Neural cell (in vitro differentiated cells): ENCODE measurements at regions not wholly inside any gene's neighbourhood (a gene's known extent, or its start where the extent isn't known, plus 50 kb on each side); places are given as distances from the start of the nearest gene placed in this dataset.
"Not testable (repeated sequence)": the region's sequence is repeated elsewhere in the genome, so short reads cannot be mapped to it uniquely, and the experiment has no call there.

Source experiments
- CTCF ChIP-seq: fragments of 450-650 bp; IDR thresholded peaks from 2 replicates; pipeline ENCODE4 v1.5.1; 2014; ENCODE audit warnings: antibody characterized with exemption, mild to moderate bottlenecking, moderate library complexity; ENCODE audit not compliant: poor library complexity, severe bottlenecking
- EP300 ChIP-seq: fragments of 450-650 bp; conservative IDR thresholded peaks from 2 replicates; pipeline ENCODE4 v1.6.1; 2014; ENCODE audit warnings: antibody characterized with exemption, mild to moderate bottlenecking, moderate library complexity; ENCODE audit not compliant: poor library complexity, severe bottlenecking
- EZH2 ChIP-seq: fragments of 200-600, 300-800 bp; shearing (Covaris generic), sonication (generic); IDR thresholded peaks from 2 replicates; pipeline ENCODE4 v1.6.1; 2014; ENCODE audit warnings: antibody characterized with exemption, low read length, borderline replicate concordance, mild to moderate bottlenecking; ENCODE audit not compliant: insufficient read depth, poor library complexity, severe bottlenecking
- MXI1 ChIP-seq: fragments of 450-650 bp; conservative IDR thresholded peaks from 2 replicates; pipeline ENCODE4 v1.6.1; 2014; ENCODE audit warnings: antibody characterized with exemption, mild to moderate bottlenecking; ENCODE audit not compliant: poor library complexity, severe bottlenecking
- POLR2AphosphoS5 ChIP-seq: IDR thresholded peaks from 2 replicates; pipeline ENCODE4 v1.6.1; 2012
- RAD21 ChIP-seq: fragments of 450-650 bp; conservative IDR thresholded peaks from 2 replicates; pipeline ENCODE4 v1.6.1; 2014; ENCODE audit warnings: antibody characterized with exemption, mild to moderate bottlenecking, moderate library complexity
- SMC3 ChIP-seq: fragments of 450-650 bp; conservative IDR thresholded peaks from 2 replicates; pipeline ENCODE4 v1.6.1; 2014; ENCODE audit warnings: antibody characterized with exemption, mild to moderate bottlenecking, moderate library complexity; ENCODE audit not compliant: poor library complexity
- TAF1 ChIP-seq: IDR thresholded peaks from 2 replicates; pipeline ENCODE4 v1.6.1; 2012; ENCODE audit warnings: low read depth

DNA sequence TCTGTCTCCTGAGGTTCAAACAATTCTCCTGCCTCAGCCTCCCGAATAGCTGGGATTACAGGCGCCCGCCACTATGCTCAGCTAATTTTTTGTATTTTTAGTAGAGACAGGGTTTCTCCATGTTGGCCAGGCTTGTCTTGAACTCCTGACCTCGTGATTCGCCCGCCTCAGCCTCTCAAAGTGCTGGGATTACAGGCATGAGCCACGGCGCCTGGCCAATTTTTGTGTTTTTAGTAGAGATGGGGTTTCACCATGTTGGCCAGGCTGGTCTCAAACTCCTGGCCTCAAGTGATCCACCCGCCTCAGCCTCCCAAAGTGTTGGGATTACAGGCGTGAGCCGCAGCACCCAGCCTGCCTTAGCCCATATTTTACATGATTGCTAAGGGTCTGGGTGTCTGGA lies 130.3 kb upstream of the NCOR2 start:
- not testable (repeated sequence) for TF ChIP-seq CTCF, RAD21, POLR2AphosphoS5, EZH2, MXI1, SMC3, EP300, TAF1
